ENCODE measurements at regions not wholly inside any gene's neighbourhood (a gene's known extent, or its start where the extent isn't known, plus 50 kb on each side); places are given as distances from the start of the nearest gene placed in this dataset.
A peak's percentile ranks its signal among the peaks of the same experiment; 100 is the strongest.

- DNase-seq: no peak
These were observed 193.0 kb downstream of the C12orf50 start for GRCh38 chr12:87836190-87836589.

GRCh38 chr12:87828382-87828973, 200.7 kb downstream of the C12orf50 start:
- DNase-seq: peak; percentile 18

- peak; percentile 50 for DNase-seq
These were observed 201.4 kb downstream of the C12orf50 start for GRCh38 chr12:87827638-87828264.

- no peak for DNase-seq
These were observed 206.3 kb downstream of the C12orf50 start for GRCh38 chr12:87822923-87823322.

- peak; percentile 56 for DNase-seq
These were observed 208.5 kb downstream of the C12orf50 start for GRCh38 chr12:87820524-87821202.

GRCh38 chr12:87818441-87818840, 210.8 kb downstream of the C12orf50 start:
- no peak for DNase-seq

GRCh38 chr12:87815771-87816585, 213.2 kb downstream of the C12orf50 start:
- peak; percentile 93 for DNase-seq

GRCh38 chr12:87814625-87815024, 214.6 kb downstream of the C12orf50 start:
- DNase-seq: peak; percentile 39

GRCh38 chr12:87813476-87814234, 215.5 kb downstream of the C12orf50 start:
- DNase-seq: peak; percentile 82

GRCh38 chr12:87812681-87813080, 216.5 kb downstream of the C12orf50 start:
- peak; percentile 40 for DNase-seq

- DNase-seq: no peak
These were observed 217.2 kb downstream of the C12orf50 start for GRCh38 chr12:87812030-87812429.

GRCh38 chr12:87809916-87810315, 219.3 kb downstream of the C12orf50 start:
- peak; percentile 70 for DNase-seq

- DNase-seq: no peak
These were observed 222.1 kb downstream of the C12orf50 start for GRCh38 chr12:87807086-87807485.

- no peak for DNase-seq
These were observed 222.9 kb downstream of the C12orf50 start for GRCh38 chr12:87806310-87806709.

- no peak for DNase-seq
These were observed 224.8 kb downstream of the C12orf50 start for GRCh38 chr12:87804386-87804785.

- DNase-seq: no peak
These were observed 226.5 kb downstream of the C12orf50 start for GRCh38 chr12:87802721-87803011.

- DNase-seq: peak; percentile 71
These were observed 227.1 kb downstream of the C12orf50 start for GRCh38 chr12:87801860-87802720.

- DNase-seq: peak; percentile 69
These were observed 232.2 kb downstream of the C12orf50 start for GRCh38 chr12:87796961-87797516.

- peak; percentile 58 for DNase-seq
These were observed 233.6 kb downstream of the C12orf50 start for GRCh38 chr12:87795555-87795954.

- peak; percentile 27 for DNase-seq
These were observed 234.3 kb downstream of the C12orf50 start for GRCh38 chr12:87794854-87795253.

- peak; percentile 47 for DNase-seq
These were observed 236.1 kb downstream of the C12orf50 start for GRCh38 chr12:87793131-87793530.
